Skin of body (tissue), 1 donor: ENCODE measurements at regions not wholly inside any gene's neighbourhood (a gene's known extent, or its start where the extent isn't known, plus 50 kb on each side); places are given as distances from the start of the nearest gene placed in this dataset.

Experiments used
- DNase-seq: peaks from one replicate; lab custom pipeline; 2025; lab: John Stamatoyannopoulos, UW

DNA sequence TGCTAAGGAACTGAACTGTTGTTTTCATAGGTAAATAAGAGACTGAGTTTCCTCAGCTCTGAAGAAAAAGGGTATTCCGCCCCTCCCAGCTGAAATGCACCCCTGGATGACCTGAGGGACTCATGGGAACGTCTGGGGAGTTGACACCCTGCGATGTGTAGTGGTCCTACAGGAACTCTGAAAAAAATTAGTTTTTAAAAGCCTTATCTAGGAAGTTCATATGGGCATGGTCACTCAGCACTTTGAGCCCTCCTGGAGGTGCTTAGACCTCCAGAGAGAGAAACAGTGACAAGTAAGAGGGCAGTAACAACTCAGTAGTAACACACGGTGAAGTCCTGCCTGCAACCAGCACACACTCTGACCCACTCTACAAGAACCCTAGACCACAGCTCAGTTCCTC lies 91.2 kb upstream of the CNOT2 start:
- no peak for DNase-seq

DNA sequence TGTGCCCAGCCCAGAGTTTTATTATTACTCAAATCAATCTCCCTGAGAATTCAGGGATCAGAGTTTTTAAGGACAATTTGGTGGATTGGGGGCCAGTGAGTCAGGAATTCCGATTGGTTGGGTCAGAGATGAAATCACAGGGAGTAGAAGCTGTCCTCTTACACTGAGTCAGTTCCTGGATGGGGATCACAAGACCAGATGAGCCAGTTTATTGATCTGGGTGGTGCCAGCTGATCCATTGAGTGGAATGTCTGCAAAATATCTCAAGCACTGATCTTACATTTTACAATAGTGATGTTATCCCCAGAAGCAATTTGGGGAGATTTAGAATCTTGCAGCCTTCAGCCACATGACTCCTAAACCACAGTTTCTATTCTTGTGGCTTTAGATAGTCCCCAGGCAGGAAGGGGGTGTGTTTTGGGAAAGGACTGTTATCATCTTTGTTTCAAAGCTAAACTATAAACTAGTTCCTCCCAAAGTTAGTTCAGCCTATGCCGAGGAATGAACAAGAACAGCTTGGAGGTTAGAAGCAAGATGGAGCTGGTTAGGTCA lies 89.1 kb upstream of the CNOT2 start:
- DNase-seq: no peak

DNA sequence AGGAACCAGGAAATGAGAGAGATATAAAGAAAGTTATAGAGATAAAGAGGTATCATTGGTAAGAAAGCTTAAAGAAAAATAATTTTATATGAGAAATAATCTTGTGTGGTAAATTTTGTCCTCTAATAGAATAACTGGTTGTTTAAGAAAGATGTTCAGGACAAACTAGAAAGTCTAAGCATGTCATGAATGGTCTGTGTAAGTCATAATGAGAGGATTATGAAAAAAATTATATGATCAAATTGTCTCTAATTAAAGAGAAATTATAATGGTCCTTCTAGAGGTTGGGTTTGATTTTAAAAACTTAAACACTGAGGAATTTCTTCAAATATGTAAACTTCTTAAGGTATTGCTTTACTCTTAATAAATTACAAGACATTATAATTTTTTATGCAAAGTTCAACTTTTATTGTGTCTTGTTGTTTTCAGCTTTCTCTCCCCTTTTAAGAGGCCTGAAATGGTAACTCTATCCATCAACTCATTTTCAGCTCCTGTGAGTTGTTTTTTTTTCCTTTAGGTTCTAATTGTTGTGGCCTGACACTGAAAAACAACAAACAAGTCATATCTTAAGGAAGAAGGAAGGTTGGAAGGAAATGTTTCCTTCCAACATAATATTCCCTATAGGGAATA lies 88.2 kb upstream of the CNOT2 start:
- no peak for DNase-seq

DNA sequence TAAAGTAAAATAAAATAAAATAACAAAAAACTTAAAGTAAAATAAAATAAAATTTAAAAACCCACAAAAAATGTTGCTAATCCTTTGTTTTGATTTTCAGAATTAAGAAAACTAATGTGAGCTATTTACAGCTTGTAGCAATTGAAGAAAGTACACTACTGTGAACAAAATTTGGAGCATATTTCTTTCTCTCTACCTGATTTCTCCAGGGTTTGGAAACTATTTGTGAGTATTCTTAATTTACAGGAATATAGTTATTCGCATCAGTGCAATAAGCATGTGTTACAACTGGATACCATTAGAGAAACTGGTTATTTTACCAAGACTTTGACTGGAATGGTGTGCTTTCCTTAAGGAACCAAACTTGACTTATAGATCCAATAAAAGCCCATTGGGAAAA lies 86.1 kb upstream of the CNOT2 start:
- no peak for DNase-seq

DNA sequence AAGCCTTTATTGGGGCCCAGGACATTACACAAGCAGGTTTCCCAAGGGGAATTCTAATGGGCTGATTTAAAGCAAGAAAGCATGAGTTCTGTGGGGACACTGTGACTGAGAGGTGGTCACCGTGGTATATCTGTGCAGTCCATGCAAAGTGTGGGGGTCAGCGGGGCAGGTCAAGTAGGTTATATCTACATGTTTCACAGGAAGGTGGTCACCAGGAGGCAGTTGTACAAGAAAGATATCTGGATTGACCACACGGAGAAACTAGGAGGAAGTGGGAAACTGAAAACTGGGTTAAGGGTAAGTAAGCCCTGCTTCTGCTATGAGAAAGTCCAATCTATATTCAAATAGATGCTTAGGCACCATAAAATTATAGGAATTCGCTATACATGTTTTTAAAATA lies 77.8 kb upstream of the CNOT2 start:
- DNase-seq: no peak

DNA sequence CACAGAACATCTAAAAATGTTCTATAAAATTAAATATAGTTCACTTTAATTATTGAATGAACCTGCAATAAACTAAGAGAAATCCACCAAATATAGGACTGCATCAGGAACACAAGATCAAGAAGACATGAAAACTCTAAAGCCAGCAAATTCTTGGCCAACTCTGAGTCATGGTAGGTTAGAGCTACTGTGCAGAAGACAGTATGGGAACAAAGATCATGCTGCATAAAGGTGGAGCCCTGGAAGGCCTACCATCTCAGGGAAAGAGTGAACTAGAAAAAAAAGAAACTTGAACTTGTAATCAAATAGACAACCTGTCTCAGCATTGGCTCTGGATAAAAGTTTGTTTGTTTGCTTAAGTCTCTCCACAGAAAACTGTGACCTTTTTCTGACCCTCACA lies 66.9 kb upstream of the CNOT2 start:
- DNase-seq: no peak

DNA sequence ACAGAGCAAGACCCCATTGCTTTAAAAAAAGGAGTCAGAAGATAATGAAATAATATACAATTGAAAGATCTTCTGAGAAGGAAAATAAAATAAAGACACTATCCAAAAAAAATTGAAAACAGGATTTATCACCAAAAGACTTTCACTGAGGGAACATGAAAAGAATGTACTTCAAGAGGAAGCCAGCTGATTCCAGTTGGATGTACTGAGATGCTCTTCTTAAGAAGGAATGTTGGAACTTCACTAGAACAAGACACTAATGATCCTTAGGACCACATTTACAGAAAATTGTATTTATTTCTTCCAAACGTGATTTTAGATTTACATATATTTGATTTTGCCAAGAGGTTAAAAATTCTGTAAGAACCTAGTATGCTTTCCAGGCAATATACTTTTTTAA lies 65.6 kb upstream of the CNOT2 start:
- peak; percentile 13 for DNase-seq

DNA sequence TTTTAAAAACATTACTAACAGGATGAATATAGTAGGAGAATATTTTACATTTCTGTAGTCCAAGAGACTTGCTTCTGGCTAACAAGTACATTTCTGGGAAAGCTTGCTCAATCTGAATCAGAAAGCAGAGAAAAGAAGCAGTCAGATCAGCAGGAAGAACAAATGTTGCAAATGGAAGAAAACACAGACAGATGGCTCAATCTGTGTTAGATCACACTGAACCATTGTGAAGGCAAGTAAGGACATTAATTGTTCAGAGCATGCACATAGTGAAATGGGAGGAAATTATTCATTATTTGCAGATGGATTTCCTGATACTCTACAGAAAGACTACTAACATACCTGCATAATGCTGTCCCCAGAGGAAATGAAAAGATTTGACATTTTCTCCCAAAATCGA lies 65.2 kb upstream of the CNOT2 start:
- DNase-seq: peak; percentile 30

DNA sequence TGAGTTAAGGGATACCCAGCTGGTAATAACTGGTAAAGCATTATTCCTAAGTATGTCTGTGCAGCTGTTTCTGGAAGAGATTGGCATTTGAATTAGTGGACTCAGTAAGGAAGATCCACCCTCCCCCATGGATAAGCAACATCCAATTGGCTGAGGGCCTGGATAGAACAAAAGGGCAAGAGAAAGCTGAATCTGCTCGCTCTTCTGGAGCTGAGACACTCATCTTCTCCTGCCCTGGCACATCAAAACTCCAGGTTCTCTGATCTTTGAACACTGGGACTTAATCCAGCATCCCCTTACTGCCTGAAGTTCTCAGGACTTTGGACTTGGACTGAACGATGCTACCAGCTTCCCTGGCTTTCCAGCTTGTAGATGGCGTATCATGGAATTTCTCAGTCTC lies 63.1 kb upstream of the CNOT2 start:
- DNase-seq: no peak

DNA sequence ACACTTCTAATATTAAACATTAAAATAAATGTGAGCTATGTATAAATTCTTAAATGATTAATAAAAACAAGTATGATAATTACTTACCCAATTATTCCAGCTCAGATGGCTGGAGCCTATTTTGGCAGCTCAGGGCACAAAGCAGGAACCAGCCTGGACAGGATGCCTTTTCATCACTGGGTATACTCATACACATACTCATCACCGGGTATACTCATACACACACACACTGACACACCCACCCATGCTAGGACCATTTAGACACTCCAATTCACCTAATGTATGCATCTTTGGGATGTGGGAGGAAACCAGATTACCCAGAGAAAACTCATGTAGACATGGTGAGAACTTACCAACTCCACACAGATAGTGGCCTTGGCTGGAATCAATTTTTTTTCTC lies 57.9 kb upstream of the CNOT2 start:
- DNase-seq: no peak

DNA sequence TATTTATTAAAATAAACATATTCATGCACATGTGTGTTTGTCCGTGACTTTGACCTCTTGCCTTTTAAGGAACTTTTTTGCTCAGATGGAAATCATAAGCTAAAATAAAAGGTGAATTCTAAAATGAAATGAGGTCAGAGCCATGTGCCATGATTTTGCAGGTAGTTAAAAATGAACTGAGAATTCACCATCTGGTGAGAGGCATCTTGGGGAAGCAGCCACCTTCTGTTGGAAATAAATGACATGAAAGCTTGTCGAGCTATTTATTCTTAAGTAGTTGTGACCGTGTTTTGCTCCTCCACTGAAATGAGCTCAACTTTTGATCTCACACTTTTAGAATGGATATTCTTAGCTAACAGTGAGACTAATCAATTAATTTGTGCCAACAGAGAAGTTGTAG lies 56.8 kb upstream of the CNOT2 start:
- no peak for DNase-seq

DNA sequence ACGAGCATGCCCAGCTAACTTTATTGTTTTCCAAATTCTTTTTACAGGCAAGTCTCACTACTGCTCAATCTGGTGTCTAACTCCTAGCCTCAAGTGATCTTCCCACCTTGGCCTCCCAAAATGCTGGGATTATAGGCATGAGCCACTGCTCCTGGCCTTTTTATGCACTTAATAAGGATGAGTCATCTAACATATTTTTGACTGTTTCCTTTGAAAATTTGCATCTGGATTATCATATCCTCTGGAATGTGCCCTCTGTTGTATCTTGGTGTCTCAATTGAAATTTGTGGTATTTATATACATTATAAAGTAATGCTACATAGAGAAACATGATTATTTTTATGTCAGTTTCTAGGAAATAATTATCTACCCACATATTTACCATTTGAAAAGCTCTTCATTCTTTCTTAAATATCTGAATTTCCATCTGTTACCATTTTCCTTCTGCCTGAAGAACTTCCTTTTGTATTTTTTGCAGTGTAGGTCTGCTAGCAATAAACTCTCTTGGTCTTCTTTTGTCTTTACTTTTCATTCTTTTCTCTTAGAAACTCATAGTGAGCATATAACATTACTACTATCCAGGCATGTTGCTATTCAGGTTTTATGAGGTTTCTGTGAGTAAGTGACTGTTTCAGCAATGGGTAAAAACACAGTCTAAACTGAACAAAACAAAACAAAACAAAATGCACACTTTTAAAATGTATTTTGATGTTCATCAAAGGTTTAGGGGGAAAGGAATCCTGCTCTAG lies 52.8 kb upstream of the CNOT2 start:
- DNase-seq: no peak
